OCI-LY3 (cell line): ENCODE measurements at regions not wholly inside any gene's neighbourhood (a gene's known extent, or its start where the extent isn't known, plus 50 kb on each side); places are given as distances from the start of the nearest gene placed in this dataset.

Source experiments
- CTCF ChIP-seq: fragments of 200-600, 300-600 bp; sonication (generic); IDR thresholded peaks from 2 replicates; pipeline ENCODE4 v1.5.1; 2014; ENCODE audit warnings: antibody characterized with exemption, low read length, low read depth
- EZH2phosphoT487 ChIP-seq: fragments of 200-600 bp; shearing (Covaris generic); IDR thresholded peaks from 2 replicates; pipeline ENCODE4 v1.6.1; 2018; ENCODE audit warnings: antibody characterized with exemption, mixed run types, low read depth

DNA sequence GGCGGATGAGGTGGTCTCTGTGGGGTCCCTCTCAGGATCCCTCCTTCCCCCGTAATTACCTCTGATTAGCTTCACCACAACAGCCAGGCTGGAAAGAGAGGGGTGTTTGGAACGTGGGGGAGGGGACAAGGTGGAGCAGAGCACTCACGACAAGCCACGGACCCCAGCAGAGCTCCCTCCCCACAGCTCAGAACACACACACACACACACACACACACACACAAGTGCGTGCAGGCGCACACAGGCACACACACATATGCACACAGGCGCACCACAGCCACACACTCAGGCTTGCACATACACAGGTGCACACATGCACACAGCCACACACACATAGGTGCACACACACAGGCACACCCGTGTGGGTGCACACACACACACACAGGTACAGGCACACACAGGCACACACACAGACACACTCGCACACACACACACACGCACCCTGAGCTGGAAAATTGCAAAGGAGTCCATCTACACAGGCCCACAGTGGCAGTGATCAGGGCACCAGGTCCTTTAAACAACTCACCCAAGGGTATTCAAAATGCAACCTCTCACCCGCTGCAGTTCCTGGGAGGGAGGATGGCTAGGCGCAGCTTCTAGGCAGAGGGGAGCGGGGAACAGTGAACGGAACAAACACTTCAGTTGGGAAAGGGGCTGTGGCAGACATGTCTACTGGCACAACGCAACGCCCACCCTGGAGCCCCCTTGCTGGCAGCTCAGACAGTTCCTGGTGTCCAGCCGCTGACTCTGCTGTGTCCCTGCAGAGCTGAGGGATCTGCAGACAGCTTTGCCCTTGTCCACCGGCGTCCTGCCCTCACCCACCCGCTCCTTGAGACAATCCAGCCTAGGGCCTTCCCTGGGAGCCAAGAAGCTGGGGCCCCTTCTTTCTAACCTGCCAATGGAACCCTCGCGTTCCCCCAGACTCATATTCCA lies 59.9 kb upstream of the DLX4 start:
- TF ChIP-seq CTCF (no peak), EZH2phosphoT487 (no peak)
